Tongue (tissue), 1 donor: ENCODE measurements at regions not wholly inside any gene's neighbourhood (a gene's known extent, or its start where the extent isn't known, plus 50 kb on each side); places are given as distances from the start of the nearest gene placed in this dataset.
"Not testable (repeated sequence)": the region's sequence is repeated elsewhere in the genome, so short reads cannot be mapped to it uniquely, and the experiment has no call there.

ENCODE experiments used
- DNase-seq: peaks from one replicate; pipeline ENCODE4 v3.0.0-alpha.2; 2015

DNA sequence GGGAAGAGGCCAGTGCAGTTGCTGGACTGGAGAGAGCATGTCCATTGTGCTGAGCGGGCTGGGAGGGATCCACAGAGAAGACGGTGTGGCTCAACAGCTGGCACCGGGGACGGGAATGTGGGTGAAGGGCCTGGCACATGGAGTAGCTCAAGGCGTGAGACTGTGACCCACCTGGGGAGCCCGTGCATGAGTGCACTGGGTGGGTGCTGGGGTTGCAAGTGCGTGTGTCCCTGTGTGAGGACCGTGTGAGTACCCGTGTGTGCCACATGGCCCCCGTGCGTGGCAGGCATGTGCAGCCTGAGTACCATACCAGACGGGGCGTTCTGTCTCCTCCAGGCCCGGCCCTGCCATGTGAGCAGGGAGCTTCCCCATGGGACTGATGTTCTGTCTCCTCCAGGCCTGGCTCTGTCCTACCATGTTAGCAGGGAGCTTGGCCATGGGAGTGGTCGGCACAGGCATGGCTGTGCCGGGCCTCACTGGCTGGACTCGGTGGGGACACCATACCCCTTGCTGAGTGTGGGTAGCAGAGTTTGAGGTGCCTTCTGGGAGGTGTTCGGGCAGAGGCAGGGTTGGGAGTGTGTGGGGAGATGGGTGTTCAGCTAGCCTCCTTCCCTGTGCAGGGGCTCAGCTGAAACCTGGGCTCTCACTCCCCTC, 234.4 kb downstream of the TMEM121 start:
- no peak for DNase-seq

DNA sequence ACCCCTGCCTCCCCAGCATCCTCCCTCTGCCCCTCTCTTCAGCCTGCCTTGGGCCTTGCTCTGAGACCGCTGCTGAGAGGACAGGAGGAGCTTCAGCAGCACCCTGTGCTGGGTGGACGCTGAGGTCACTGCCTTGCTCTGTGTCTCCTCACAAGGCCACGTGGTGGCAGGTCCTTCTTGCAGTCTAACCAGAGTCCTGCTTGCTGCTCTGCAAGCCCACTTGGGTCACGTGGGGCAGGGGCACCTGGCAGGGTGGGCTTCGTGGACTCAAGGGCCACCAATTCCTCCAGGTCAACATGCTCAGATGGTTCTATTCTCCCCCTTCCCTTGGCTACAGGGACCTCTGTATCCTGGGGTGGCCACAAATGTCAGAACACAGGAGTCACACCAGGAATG, 235.0 kb downstream of the TMEM121 start:
- DNase-seq: not testable (repeated sequence)

DNA sequence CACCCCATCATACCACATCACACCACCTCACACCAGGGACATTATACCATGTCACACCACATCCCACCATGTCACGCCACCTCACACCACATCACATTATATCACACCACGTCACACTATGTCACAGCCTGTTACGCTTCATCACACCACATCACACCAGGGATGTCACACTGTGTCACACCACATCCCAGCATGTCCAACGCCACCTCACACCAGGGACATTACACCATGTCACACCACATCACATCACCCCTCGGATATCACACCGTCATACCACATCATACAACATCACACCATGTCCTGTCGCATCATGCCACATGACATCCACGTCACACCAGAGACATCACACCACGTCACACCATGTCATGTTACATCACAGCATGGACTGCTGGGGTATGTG, 235.5 kb downstream of the TMEM121 start:
- DNase-seq: no peak

DNA sequence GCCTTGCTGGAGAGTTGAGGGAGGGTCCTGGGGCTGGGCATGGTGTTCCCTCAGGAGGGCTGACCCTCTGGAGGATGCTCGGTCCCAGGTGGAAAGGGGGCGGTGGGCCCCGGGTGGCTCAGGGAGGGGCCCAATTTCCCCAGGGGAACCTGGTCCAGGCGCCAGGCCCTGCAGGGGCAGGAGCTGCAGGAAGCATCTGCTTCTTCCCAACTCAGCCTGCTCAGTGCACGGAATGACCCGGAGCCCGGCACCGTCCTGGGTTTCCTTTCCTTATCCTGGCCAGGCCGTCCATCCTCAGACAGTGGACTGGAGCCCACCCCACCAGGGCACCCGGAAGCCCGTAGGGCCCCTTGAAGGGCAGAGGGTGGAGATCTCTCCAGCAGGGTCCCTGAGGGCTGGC, 235.9 kb downstream of the TMEM121 start:
- DNase-seq: not testable (repeated sequence)

DNA sequence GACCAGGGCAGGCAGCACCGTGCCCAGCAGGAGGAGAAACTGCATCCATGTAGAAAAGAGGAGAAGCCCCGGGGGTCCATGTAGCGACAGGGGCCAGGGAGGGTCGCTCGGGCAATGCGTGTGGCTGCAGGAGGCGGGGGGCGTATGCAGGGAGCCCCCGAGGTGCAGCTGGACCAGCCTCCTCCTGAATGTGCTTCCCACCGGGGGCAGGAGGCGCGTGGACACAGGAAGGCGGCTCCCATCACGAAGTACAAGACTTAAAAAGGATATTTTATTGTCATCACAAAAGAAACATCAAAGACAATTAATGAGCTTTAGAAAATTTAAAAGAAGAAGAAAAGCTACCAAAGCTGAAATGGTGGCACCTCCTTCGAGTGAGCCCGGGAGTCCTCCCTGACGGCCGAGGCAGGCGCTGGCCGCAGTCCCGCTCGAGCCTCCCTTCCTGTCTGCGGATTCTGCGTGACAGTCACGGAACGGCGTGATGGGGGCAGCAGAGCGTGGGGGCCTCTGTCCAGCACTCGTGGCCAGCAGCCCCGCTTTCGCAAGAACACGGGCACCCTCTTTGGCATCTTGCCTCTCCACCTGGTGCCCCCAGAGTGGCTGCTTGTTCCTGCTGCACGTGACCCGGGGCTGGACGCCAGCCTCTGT, 238.0 kb downstream of the TMEM121 start:
- not testable (repeated sequence) for DNase-seq

DNA sequence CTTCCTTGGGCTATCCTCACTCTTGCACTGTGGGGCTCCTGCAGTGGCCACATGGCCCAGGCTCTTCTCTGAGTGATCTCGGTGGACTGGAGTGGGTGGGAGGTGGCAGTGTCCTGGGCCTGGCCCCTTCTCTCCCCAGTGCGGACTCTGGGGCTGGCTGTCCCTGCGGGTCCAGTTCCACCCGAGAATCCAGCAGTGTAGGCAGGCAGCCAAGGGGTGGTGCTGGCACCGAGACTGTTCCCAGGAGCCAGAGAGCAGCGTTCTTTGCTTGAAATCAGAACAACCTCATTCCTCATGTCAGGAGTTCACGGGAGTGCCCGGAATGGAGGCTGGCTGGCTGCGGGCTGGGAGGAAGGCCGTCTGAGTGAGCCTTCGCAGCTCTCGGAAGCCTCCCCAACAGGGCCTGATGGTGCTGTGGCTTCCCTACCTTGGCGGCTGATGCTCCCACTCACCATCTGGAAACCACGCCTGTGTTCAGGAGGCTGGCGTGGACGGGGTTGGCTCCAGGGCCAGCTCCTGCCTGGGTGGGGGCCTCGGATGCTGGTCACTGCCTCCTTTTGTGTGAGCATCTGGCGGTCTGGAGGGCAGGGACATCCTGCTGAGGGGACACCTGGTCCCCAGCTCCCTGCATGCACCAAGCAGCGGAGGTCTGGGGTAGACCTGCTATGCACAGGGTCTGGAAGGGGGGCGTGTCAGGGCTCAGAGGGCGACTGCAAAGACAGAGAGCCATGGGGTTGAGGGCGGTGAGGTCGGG, 238.9 kb downstream of the TMEM121 start:
- not testable (repeated sequence) for DNase-seq

DNA sequence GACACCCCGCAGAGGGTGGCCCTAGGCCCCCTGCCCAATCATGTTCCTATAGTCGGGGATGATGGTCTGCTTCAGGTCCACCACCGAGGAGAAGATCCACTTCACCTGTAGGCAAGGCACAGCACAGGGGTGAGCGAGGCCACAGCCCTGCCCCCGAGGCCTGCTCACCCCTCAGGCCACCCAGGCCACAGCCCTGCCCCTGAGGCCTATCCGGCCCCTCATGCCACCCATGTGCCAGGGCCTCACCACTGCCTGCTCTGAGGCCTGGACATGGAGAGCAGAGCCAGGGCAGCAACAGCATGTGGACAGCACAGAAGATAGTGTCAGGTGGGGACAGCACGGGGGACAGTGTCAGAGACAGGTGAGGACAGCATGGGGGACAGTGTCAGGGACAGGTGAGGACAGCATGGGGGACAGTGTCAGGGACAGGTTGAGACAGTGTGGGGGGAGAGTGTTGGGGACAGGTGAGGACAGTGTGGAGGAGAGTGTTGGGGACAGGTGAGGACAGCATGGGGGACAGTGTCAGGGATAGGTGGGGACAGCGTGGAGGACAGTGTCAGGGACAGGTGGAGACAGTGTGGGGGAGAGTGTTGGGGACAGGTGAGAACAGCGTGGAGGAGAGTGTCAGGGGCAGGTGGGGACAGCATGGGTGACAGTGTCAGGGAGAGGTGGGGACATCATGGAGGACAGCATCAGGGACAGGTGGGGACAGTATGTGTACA, 239.7 kb downstream of the TMEM121 start:
- no peak for DNase-seq

DNA sequence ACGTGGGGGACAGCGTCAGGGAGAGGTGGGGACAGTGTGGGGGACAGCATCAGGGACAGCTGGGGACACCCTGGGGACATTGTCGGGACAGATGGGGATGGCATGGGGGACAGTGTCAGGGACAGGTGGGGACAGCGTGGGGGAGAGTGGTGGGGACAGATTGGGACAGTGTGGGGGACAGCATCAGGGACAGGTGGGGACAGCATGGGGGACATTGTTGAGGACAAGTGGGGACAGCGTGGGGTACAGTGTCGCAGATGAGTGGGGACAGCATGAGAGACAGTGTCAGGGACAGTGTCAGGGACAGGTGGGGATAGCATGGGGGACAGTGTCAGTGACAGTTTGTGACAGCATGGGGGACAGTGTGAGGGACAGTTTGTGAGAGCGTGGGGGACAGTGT, 240.9 kb downstream of the TMEM121 start:
- DNase-seq: no peak

DNA sequence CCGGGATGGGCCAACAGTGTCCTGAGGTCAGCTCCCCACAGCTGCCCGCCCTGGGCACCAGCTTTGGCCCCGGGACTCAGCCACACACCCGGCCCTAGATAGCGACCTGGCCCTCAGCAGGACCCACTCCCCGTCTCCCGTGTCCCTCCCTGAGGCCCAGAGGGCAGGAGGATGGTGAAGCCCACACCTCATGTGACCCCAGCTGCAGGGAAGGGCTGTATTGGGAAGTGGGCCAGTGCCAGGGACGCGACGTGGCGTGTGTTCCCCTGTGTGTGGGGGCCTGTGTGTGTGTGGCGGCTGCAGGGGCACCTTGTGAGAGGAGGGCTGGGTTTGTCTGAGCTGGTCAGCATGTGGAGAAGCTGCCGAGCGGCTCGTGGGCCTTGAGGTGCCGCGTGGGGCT, 241.7 kb downstream of the TMEM121 start:
- DNase-seq: not testable (repeated sequence)

DNA sequence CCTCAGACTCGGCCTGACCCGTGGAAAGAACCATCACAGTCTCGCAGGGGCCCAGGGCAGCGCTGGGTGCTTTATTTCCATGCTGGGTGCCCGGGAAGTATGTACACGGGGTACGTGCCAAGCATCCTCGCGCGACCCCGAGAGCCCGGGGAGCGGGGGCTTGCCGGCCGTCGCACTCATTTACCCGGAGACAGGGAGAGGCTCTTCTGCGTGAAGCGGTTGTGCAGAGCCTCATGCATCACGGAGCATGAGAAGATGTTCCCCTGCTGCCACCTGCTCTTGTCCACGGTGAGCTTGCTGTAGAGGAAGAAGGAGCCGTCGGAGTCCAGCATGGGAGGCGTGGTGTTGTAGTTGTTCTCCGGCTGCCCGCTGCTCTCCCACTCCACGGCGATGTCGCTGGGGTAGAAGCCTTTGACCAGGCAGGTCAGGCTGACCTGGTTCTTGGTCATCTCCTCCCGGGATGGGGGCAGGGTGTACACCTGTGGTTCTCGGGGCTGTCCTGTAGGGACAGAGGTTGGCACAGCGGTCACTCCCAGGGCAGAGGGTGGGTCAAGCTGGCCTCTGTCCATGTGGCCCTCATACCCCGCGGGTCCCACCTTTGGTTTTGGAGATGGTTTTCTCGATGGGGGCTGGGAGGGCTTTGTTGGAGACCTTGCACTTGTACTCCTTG, 242.8 kb downstream of the TMEM121 start:
- not testable (repeated sequence) for DNase-seq

DNA sequence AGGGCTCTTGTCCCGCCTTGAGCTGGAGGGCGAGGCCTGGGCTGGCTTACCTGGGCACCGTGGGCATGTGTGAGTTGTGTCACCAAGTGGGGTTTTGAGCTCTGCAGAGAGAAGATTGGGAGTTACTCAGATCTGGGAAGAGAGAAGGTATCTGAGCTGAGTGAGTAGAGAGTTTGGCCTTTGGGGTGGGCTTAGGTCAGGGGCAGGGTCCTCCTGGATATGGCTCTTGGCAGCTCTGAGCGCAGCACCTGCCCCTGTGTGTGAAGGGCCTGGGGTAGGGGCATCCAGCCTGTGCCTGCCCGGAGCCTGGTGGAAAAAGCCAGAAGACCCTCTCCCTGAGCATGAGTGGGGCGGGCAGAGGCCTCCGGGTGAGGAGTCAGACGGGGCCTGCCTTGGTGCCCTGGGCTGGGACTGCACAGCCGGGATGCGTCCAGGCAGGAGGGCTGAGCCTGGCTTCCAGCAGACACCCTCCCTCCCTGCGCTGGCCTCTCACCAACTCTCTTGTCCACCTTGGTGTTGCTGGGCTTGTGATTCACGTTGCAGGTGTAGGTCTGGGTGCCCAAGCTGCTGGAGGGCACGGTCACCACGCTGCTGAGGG, 244.3 kb downstream of the TMEM121 start:
- not testable (repeated sequence) for DNase-seq

DNA sequence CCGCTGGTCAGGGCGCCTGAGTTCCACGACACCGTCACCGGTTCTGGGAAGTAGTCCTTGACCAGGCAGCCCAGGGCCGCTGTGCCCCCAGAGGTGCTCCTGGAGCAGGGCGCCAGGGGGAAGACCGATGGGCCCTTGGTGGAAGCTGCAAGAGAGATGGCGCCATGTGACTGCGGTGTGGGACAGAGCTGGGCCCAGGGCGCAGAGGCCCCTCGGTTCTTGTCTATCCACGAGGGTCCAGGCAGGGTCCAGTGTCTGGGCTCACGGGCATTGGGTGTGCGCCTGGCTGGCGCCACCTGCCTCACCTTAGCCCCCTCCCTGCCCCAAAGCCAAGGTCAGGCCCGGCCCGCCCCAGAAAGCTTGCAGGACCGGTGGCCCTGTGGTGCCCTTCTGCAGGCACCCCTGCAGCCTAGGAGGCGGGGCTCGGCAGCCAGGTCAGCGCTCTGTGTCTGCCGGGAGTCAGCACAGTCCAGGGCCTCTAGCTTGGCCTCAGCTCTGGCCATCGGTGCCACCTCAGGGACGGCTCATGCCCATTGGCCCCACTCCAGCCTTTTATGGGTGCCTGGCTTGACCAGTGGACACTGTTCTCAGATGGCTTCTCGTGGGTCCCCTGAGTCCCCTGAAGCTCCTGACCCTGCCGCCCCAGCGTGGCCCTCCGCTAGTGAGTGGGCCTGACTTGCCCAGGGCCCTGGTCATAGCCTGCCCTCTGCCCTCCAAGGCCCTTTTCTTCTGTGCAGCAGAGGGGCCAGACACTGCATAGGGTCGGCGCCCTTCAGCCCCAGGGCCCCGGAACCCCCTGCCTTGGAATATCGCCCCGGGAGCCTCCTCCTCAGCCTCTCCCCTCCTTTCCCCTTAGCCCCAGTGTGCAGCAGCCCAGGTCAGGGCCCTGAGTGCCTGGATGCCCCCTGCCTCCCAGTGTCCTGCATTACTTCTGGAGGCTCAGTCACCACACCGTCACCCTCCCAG, 245.2 kb downstream of the TMEM121 start:
- DNase-seq: not testable (repeated sequence)

DNA sequence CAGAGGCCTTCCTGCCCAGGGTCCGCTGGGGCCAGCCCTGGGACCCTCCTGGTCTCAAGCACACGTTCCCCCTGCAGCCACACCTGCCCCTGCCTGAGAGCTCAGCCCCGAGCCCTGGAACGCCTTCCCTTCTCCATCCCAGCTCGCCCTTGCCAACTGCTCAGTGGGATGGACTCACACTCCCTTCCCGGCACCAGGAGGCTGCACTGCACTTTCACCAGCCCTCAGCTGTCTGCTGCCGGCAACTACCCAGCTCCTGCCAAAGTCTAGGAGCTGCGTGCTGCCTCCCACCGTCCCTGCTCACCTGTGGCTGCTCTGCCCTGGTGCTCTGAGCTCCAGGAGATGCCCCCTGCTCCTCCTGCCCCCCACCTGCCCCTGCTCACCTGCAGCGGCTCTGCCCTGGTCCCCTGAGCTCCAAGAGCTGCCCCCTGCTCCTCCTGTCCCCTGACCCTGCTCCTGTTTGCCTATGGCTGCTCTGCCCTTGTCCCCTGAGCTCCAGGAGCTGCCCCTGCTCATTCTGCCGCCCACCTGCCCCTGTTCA, 246.4 kb downstream of the TMEM121 start:
- not testable (repeated sequence) for DNase-seq

DNA sequence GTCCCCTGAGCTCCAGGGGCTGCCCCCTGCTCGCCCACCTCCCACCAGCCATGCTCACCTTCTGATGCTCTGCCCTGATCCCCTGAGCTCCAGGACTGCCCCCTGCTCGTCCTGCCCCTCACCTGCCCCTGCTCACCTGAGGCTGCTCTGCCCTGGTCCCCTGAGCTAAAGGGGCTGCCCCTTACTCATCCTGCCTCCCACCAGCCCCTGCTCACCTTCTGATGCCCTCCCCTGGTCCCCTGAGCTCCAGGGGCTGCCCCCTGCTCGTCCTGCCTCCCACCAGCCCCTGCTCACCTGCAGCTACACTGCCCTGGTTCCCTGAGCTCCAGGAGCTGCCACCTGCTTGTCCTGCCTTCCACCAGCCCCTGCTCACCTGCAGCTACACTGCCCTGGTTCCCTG, 247.2 kb downstream of the TMEM121 start:
- no peak for DNase-seq

DNA sequence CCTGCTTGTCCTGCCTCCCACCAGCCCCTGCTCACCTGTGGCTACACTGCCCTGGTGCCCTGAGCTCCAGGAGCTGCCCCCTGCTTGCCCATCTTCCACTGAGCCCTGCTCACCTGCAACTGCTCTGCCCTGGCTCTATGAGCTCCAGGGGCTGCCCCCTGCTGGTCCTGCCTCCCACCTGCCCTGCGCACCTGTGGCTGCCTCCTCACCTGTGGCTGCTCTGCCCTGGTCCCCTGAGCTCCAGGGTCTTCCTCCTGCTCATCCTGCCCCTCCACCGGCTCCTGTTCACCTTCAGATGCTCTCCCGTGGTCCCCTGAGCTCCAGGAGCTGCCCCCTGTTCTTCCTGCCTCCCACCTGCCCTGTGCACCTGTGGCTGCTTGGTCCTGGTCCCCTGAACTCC, 247.6 kb downstream of the TMEM121 start:
- DNase-seq: no peak

DNA sequence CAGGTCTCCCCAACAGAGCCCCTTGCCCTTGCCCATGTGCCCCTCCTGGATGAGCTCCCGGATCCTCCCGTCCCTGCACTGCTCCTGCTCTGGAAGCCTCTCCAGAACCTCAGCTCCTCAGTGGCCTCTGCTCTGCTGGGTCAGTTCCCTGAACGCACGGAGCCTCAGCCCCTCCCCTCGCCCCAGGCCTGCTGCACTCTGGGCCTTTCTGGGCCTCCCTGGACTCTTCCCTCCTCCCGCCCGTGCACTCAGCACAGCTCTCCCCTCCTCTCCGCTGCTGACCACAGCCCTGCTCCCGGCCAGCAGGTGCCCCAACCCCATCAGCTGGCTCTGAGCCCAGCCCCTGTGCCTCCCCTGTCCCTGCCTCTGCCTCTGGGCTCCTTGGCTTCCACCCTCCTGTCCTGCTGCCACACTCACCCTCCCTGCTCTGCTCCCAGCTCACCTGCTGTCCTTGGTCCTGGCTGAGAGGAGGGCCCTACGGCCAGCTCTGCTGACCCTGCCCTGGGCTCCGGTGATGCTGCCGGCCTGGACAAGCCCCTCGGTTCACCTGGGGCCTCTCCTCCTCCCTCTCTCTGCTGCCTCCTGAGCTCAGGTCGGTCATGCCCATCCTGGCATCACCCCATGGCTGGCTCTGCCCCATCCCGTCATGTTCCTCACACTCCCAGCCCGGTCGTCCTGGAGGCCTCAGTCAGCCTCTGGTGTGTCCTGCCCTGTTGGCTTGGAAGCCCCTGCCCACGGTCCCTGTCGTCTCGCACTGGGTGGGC, 248.4 kb downstream of the TMEM121 start:
- not testable (repeated sequence) for DNase-seq

DNA sequence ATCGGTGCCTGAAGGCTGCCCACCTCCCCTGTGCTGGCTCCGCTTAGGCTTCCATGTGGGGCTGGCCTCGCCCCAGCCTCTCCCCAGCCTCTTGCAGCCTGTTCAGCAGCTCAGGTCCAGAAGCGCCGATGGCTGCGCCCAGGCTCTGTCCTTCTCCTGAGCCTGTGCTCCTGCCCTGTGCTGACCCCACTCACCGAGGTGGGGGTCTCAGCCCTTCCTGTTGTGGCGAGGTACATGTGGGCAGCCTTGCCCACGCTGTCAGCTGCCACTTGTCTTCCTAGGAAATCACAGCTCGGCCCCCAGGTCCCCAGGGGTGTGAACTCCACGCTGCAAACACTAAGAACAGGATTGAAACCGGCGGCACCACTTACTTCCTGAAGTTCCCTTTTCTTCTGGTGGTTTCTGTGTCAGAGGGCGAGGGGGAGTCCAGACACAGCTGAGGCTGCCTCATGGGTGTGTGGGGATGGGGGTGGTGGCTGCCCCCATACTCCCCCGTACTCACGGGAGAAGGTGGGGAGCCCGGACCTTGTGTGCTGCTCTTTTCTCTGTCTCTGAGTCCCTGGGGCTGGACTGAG, 249.1 kb downstream of the TMEM121 start:
- DNase-seq: not testable (repeated sequence)

DNA sequence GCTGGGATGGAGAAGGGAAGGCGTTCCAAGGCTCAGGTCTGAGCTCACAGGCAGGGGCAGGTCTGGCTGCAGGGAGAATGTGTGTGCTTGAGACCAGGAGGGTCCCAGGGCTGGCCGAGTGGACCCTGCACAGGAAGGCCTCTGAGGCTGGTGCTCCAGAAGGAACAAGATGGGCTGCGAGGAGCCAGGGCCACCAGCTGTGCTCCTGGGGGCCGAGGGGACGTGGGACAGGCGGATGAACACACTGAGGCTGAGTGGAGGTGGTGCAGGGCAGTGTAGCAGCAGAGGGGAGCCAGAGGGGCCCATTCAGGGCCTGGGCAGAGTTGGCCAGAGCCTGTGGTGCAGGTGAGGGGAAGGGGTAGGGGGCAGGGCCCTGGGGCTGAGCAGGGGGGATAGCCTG, 249.7 kb downstream of the TMEM121 start:
- DNase-seq: not testable (repeated sequence)

DNA sequence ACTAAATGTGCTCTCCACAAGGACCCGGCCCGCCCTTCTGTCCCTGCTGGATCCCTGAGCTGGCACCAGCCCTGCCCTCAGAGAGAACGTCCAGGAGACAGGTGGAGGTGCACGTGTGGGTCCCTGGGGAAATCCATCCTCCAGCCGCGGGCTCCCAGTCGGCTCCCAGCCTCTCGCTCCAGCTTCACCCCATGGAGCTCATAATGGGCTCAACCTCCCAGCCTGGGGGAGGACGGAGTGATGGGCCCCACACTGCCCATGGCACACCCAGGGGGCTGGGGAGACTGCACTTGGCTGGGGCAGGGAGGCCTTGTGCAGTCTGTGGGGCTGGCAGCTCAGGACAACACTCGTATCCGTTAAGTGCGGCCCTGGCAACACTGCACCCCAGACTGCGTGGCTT, 250.5 kb downstream of the TMEM121 start:
- DNase-seq: no peak
